Progenitor cell of endocrine pancreas (in vitro differentiated cells): ENCODE measurements at regions not wholly inside any gene's neighbourhood (a gene's known extent, or its start where the extent isn't known, plus 50 kb on each side); places are given as distances from the start of the nearest gene placed in this dataset.

ENCODE experiments used
- DNase-seq: peaks from one replicate; pipeline ENCODE4 v3.0.0; 2021; ENCODE audit warnings: low spot score; ENCODE audit not compliant: unreplicated experiment
- H3K27ac Mint-ChIP-seq: 2 replicates; pipeline ENCODE4 v1.8.0; 2021; ENCODE audit warnings: mild to moderate bottlenecking, moderate library complexity, mixed read lengths
- H3K27me3 Mint-ChIP-seq: 2 replicates; pipeline ENCODE4 v1.8.0; 2021; ENCODE audit warnings: mixed read lengths
- H3K36me3 Mint-ChIP-seq: 2 replicates; pipeline ENCODE4 v1.8.0; 2022; ENCODE audit warnings: mixed read lengths; ENCODE audit not compliant: insufficient read depth
- H3K4me1 Mint-ChIP-seq: 2 replicates; pipeline ENCODE4 v1.8.0; 2021; ENCODE audit warnings: low read depth, mixed read lengths
- H3K4me3 Mint-ChIP-seq: 2 replicates; pipeline ENCODE4 v1.8.0; 2021; ENCODE audit warnings: low read depth, mild to moderate bottlenecking, moderate library complexity, mixed read lengths
- H3K9me3 Mint-ChIP-seq: 2 replicates; pipeline ENCODE4 v1.8.0; 2021; ENCODE audit warnings: low read depth, mixed read lengths
- CTCF ChIP-seq: fragments of 200-600 bp; sonication (generic); IDR thresholded peaks from one replicate; pipeline ENCODE4 v1.5.0; 2021; ENCODE audit warnings: antibody characterized with exemption, mild to moderate bottlenecking; ENCODE audit not compliant: unreplicated experiment

DNA sequence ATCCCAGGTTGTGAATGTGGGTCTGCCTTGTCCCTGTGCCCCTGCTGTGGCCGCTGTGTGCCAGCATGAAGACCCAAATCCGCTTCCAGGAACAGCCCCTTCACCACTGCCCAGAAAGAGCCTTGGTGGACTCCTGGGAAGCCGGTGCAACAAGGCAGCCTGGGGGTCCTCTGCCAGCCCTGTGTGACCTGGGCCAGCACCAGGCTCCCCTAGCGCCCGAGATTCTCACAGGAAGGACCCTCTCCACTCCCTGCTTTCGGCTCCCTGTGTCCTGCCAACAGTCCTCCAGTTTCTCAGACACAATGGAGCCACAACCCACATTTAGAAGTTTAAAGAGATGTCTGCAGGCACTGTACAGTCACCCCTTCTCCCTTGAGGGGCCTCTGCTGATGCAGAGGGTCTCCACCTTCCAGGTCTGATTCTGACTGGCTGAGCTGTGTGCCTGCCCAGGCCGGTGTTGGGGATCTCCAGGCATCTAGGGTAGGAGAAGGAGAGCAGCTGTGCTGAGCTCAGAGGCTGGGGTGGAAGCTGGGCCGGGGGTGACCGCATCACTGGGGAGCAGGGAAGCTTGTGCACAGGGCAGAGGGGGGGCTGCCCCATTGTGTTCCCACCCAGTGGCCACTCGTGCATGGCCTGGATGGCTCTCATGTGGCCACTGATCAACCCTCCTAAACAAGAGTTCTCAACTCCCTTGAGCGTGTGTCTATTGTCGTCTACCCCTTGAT is 174.0 kb downstream of the IRX2 start:
- TF ChIP-seq CTCF, result no peak
- H3K27ac Mint-ChIP-seq, result no peak overlapping the region
- DNase-seq, result no peak
- peaks cover 2% of the 10 kb centered on the region for H3K4me1 Mint-ChIP-seq
- H3K4me3 Mint-ChIP-seq, result no peak overlapping the region
- no peaks in the 10 kb centered on the region for H3K36me3 Mint-ChIP-seq
- no peaks in the 10 kb centered on the region for H3K9me3 Mint-ChIP-seq
- H3K27me3 Mint-ChIP-seq, result peaks cover 56% of the 10 kb centered on the region

DNA sequence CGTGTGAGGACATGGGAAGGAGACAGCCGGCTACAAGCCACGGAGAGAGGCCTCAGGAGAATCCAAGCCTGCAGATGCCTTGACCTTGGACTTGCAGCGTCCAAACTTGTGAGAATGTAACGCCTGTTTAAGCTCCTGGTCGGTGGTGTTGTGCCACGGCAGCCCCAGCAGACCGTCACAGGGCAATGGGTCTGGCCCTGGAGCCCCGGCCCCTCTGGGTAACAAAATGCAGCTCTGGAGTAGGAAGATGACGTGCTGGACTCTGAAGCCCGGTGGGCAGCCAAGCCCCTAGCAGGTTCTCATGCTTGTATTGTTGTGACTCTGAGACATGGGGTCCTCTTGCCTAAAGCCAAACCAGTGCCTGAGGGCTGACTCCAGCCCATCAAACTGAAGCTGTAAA is 174.7 kb downstream of the IRX2 start:
- Mint-ChIP-seq H3K27ac (no peak overlapping the region), H3K36me3 (no peaks in the 10 kb centered on the region), H3K9me3 (no peaks in the 10 kb centered on the region), H3K4me1 (peaks cover 2% of the 10 kb centered on the region), H3K4me3 (no peak overlapping the region), H3K27me3 (peaks cover 58% of the 10 kb centered on the region)
- TF ChIP-seq CTCF, result no peak
- no peak for DNase-seq

GRCh38 chr5:2575871-2576270 is 175.6 kb downstream of the IRX2 start:
- Mint-ChIP-seq H3K27me3 (peaks cover 64% of the 10 kb centered on the region), H3K27ac (no peak overlapping the region), H3K36me3 (no peaks in the 10 kb centered on the region), H3K4me3 (no peak overlapping the region), H3K4me1 (peaks cover 2% of the 10 kb centered on the region), H3K9me3 (no peaks in the 10 kb centered on the region)
- no peak for DNase-seq
- TF ChIP-seq CTCF, result no peak

DNA sequence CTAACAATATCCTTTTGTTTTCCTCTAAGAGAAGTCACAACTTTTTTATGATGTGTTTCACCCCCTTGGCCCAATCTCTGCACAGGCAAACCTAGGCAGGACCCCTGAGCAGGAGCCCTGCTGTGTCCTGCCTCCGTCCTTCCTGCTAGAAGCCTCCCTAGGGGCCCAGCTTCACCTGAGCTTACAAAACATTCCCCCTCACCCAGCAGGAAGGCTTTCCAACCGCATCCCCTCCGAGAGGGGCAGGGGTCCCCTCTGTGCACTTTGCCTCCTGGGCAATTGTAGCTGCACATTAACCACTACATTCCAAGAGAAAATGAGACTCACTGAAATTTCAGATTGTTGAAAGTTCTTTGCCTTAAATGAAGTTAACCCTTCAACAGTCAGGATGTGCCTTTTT is 176.2 kb downstream of the IRX2 start:
- DNase-seq, result no peak
- Mint-ChIP-seq H3K27ac (no peak overlapping the region), H3K4me3 (no peak overlapping the region), H3K9me3 (no peaks in the 10 kb centered on the region), H3K27me3 (peaks cover 68% of the 10 kb centered on the region), H3K36me3 (no peaks in the 10 kb centered on the region), H3K4me1 (peaks cover 2% of the 10 kb centered on the region)
- no peak for TF ChIP-seq CTCF

GRCh38 chr5:2574155-2574554 is 177.3 kb downstream of the IRX2 start:
- Mint-ChIP-seq H3K4me3 (no peak overlapping the region), H3K27me3 (peaks cover 64% of the 10 kb centered on the region), H3K27ac (no peak overlapping the region), H3K4me1 (peaks cover 2% of the 10 kb centered on the region), H3K36me3 (no peaks in the 10 kb centered on the region), H3K9me3 (no peaks in the 10 kb centered on the region)
- DNase-seq, result no peak
- no peak for TF ChIP-seq CTCF
